ENCODE measurements at regions not wholly inside any gene's neighbourhood (a gene's known extent, or its start where the extent isn't known, plus 50 kb on each side); places are given as distances from the start of the nearest gene placed in this dataset.

DNA sequence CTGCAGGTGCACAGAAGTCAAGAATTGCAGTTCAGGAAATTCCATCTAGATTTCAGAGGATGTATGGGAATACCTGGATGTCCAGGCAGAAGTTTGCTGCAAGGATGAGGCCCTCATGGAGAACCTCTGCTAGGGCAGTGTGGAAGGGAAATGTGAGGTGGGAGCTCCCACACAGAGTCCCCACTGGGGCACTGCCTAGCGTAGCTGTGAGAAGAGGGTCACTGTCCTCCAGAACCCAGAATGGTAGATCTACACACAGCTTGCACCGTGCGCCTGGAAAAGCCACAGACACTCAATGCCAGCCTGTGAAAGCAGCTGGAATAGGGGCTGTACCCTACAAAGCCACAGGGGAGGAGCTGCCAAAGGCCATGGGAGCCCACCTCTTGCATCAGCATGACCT, 681.4 kb downstream of the EPHA7 start:
- no peak for TF ChIP-seq EZH2 (IDR thresholded peaks at IDR 0.05; ENCODE audit: borderline replicate concordance)
- TF ChIP-seq, protein P1, sequence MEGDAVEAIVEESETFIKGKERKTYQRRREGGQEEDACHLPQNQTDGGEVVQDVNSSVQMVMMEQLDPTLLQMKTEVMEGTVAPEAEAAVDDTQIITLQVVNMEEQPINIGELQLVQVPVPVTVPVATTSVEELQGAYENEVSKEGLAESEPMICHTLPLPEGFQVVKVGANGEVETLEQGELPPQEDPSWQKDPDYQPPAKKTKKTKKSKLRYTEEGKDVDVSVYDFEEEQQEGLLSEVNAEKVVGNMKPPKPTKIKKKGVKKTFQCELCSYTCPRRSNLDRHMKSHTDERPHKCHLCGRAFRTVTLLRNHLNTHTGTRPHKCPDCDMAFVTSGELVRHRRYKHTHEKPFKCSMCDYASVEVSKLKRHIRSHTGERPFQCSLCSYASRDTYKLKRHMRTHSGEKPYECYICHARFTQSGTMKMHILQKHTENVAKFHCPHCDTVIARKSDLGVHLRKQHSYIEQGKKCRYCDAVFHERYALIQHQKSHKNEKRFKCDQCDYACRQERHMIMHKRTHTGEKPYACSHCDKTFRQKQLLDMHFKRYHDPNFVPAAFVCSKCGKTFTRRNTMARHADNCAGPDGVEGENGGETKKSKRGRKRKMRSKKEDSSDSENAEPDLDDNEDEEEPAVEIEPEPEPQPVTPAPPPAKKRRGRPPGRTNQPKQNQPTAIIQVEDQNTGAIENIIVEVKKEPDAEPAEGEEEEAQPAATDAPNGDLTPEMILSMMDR (IDR thresholded peaks at IDR 0.05; ENCODE audit: poor library complexity), result no peak

Measured in hepatocyte (in vitro differentiated cells).